GM12892 (cell line): ENCODE measurements at regions not wholly inside any gene's neighbourhood (a gene's known extent, or its start where the extent isn't known, plus 50 kb on each side); places are given as distances from the start of the nearest gene placed in this dataset.

Source experiments
- DNase-seq: peaks from one replicate; pipeline ENCODE4 v3.0.0; 2011; ENCODE audit not compliant: insufficient read length
- FAIRE-seq: peaks from 2 replicates; lab custom pipeline; 2011; peaks lifted over from hg19 to GRCh38; lab: Jason Lieb, UNC
- POLR2A ChIP-seq: IDR thresholded peaks from 2 replicates; pipeline ENCODE4 v1.6.1; 2011; ENCODE audit warnings: low read depth, low read length, control low read depth
- POLR2AphosphoS5 ChIP-seq: IDR thresholded peaks from 2 replicates; pipeline ENCODE4 v1.6.1; 2011; ENCODE audit warnings: low read depth, low read length, control low read depth
- TAF1 ChIP-seq: IDR thresholded peaks from 2 replicates; pipeline ENCODE4 v1.6.1; 2011; ENCODE audit warnings: low read depth, mild to moderate bottlenecking, control low read depth, low read length, borderline replicate concordance

DNA sequence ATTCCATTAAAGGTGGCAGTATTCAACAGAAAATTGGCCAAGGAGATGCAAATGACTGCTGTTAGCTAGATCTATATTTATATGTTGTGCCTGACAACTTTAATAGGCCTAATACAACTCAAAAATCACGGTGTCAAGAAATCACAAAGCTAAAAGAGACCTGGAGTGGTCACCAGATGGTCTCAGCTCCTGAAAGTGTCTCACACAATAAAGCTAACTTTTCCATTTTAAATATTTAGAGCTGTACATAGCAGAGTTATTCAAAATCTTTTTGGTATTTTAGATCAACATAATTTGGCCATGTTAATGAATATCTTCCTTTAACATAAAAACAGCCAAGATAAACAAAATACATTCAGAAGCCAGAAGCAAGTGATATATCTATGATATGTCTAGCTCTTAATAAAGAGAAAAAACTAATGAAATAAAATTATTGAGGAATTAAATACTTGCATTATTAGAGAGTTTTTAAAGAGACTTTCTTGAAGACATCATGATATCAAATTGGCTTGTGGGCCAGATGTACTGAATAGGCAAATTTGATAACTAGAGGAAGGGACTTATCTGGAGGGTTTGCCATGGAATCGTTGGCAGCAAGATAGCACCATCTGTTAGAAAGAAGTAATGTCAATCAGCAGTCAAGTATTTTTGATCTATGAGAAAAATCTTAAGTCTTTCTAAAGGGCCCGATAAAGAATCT lies 84.9 kb upstream of the SCAF8 start:
- TF ChIP-seq TAF1, result no peak
- TF ChIP-seq POLR2A, result no peak
- TF ChIP-seq POLR2AphosphoS5, result no peak
- DNase-seq, result no peak
- no peak for FAIRE-seq

DNA sequence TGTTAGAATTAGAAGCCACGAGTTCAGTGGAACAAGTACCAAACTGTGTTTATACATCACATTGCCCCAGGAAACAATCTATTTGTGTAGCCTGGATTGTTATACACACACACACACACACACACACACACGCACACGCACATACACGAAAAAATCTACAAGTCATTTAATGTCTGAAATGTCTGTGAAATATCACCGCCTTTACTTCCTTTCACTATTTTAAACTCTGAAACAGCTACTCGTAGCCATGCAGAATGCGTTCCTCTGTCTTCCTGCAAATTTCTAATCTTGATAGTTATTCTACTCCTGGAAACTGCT lies 84.4 kb upstream of the SCAF8 start:
- FAIRE-seq (no peak), DNase-seq (no peak)
- TF ChIP-seq POLR2AphosphoS5, result no peak
- TF ChIP-seq TAF1, result no peak
- no peak for TF ChIP-seq POLR2A

DNA sequence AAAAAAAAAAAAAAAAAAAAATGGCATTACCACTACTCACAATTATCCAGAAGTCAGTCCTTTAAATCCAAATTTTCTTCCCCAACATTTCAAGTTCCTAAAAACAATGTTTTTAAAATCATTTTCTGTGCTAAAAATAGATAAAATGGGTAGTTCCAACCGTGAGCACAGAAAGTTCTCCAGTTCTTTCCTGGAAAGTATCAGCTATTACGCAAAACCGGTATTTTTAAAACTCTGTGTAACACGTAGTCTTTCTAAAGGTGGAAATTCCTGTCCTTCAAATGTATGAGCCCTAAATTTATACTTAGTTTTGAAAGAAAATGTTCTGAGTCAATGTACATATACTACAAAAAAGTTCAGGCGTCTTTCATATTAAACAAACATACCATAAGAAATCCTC lies 83.5 kb upstream of the SCAF8 start:
- DNase-seq (no peak), FAIRE-seq (no peak)
- TF ChIP-seq POLR2AphosphoS5, result no peak
- TF ChIP-seq TAF1, result no peak
- TF ChIP-seq POLR2A, result no peak

- FAIRE-seq, result no peak
- TF ChIP-seq POLR2A, result no peak
- no peak for TF ChIP-seq TAF1
- DNase-seq, result no peak
Measured at GRCh38 chr6:154650351-154650750, 82.9 kb upstream of the SCAF8 start.

DNA sequence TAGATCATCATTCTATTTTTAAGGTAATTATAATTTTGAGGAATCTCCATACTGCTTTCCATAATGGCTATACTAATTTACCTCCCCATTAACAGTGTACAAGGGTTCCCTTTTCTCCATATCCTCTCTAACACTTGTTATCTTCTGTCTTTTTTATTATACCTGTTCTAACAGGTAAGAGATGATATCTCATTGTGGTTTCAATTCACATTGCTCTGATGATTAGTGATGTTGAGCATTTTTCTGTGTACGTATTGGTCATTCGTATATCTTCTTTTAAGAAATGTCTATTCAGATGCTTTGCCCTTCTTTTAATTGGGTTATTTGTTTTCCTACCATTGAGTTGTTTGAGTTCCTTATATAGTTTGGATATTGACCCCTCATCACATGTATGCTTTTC lies 81.6 kb upstream of the SCAF8 start:
- no peak for TF ChIP-seq POLR2A
- no peak for TF ChIP-seq TAF1
- TF ChIP-seq POLR2AphosphoS5, result no peak
- no peak for FAIRE-seq
- no peak for DNase-seq

- TF ChIP-seq POLR2A, result no peak
- TF ChIP-seq TAF1, result no peak
- TF ChIP-seq POLR2AphosphoS5, result no peak
- FAIRE-seq (no peak), DNase-seq (no peak)
Measured at GRCh38 chr6:154653385-154653784, 79.8 kb upstream of the SCAF8 start.

GRCh38 chr6:154653853-154654252 lies 79.4 kb upstream of the SCAF8 start:
- TF ChIP-seq POLR2A, result no peak
- no peak for TF ChIP-seq TAF1
- FAIRE-seq (no peak), DNase-seq (no peak)

- DNase-seq, result no peak
- TF ChIP-seq TAF1 (no peak), POLR2AphosphoS5 (no peak), POLR2A (no peak)
- FAIRE-seq, result no peak
Measured at GRCh38 chr6:154656660-154657059, 76.6 kb upstream of the SCAF8 start.

- TF ChIP-seq POLR2AphosphoS5 (no peak), TAF1 (no peak), POLR2A (no peak)
- FAIRE-seq (no peak), DNase-seq (no peak)
Measured at GRCh38 chr6:154661768-154662167, 71.4 kb upstream of the SCAF8 start.

- DNase-seq, result no peak
- TF ChIP-seq POLR2AphosphoS5, result no peak
- TF ChIP-seq TAF1, result no peak
- no peak for TF ChIP-seq POLR2A
- no peak for FAIRE-seq
Measured at GRCh38 chr6:154664287-154664686, 68.9 kb upstream of the SCAF8 start.

DNA sequence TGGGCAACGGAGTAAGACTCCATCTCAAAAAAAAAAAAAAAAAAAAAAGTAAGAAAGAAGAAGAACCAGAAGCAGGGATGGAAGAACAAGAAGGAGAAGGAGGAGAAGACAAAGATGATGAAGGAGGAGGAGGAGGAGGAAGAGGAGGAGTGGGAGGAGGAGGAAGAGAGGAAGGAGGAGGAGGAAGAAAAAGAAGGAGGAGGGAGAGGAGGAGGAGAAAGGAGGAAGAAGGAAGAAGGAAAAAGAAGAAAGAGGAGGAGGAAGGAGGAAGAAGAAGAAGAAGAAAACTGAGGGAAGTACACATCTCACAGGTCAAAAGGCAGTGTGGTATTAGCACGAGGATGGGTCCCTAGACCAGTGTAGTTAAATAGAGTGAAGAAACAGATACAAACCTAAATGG lies 65.1 kb upstream of the SCAF8 start:
- DNase-seq, result no peak
- no peak for FAIRE-seq
- TF ChIP-seq POLR2A, result no peak
- no peak for TF ChIP-seq POLR2AphosphoS5
- TF ChIP-seq TAF1, result no peak

GRCh38 chr6:154672086-154672485 lies 61.1 kb upstream of the SCAF8 start:
- DNase-seq (no peak), FAIRE-seq (no peak)
- TF ChIP-seq POLR2AphosphoS5, result no peak
- no peak for TF ChIP-seq TAF1
- no peak for TF ChIP-seq POLR2A

- DNase-seq (no peak), FAIRE-seq (no peak)
- TF ChIP-seq TAF1 (no peak), POLR2AphosphoS5 (no peak), POLR2A (no peak)
Measured at GRCh38 chr6:154673919-154674318, 59.3 kb upstream of the SCAF8 start.

GRCh38 chr6:154675602-154676088 lies 57.6 kb upstream of the SCAF8 start:
- TF ChIP-seq TAF1 (no peak), POLR2AphosphoS5 (no peak), POLR2A (no peak)
- FAIRE-seq (peak; percentile 93), DNase-seq (peak; percentile 61)
